ENCODE measurements at regions not wholly inside any gene's neighbourhood (a gene's known extent, or its start where the extent isn't known, plus 50 kb on each side); places are given as distances from the start of the nearest gene placed in this dataset.

GRCh38 chr2:15738225-15738546 lies 146.5 kb downstream of the DDX1 start:
- no peak for TF ChIP-seq CTCF (IDR thresholded peaks at IDR 0.05)
- TF ChIP-seq POLR2A (IDR thresholded peaks at IDR 0.05), result no peak
- TF ChIP-seq POLR2AphosphoS5 (IDR thresholded peaks at IDR 0.05), result no peak
